ENCODE measurements at regions not wholly inside any gene's neighbourhood (a gene's known extent, or its start where the extent isn't known, plus 50 kb on each side); places are given as distances from the start of the nearest gene placed in this dataset.
"Not testable (repeated sequence)": the region's sequence is repeated elsewhere in the genome, so short reads cannot be mapped to it uniquely, and the experiment has no call there.

GRCh38 chr13:66087269-66087710, 1142.8 kb downstream of the PCDH9 start:
- no peak overlapping the region for H3K9ac ChIP-seq (ENCODE audit: low read length in 5 of 5)
- H3K9me3 ChIP-seq (ENCODE audit: control insufficient read depth in 5 of 5, low read length in 5 of 5) = peaks cover 0 to 2% (median 0%) of the 10 kb centered on the region in 5 donors
- H3K27me3 ChIP-seq (ENCODE audit: control insufficient read depth in 5 of 5, insufficient read depth in 4 of 5, low read length in 5 of 5) = no peaks in the 10 kb centered on the region
- no peaks in the 10 kb centered on the region for H3K36me3 ChIP-seq (ENCODE audit: control insufficient read depth in 5 of 5, insufficient read depth in 5 of 5, low read length in 5 of 5)
- no peak overlapping the region for H3K4me3 ChIP-seq (ENCODE audit: low read depth in 1 of 5, low read length in 5 of 5)
- H3K27ac ChIP-seq (ENCODE audit: low read depth, low read length) = no peak overlapping the region
- H3K4me1 ChIP-seq (ENCODE audit: control insufficient read depth in 5 of 5, insufficient read depth in 5 of 5, low read length in 5 of 5) = no peaks in the 10 kb centered on the region

DNA sequence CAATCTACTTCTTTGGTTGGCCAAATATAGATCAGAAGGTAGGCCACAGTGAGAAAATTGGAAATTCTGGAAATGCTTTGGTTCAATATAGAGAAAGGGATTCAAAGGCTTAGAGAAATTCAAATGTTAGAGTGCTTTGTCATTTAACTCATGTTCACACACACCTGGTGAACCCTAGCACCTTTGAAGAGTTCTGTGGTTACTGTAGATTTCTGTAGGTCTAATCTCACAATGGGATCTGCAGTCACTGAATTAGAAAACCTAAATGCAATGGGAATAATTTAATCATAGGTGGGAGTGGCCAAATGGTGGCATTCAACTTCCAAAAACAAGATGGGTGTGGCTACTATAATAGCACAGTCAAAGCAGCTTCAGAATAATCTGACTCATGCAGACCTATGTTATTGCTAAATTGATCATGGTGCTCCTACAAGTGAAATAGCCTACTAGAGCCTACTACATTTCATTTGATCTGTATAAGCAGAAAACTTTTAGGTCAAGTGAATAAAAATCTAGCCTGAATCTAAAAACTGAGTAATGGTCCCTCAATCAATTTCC, 1152.9 kb downstream of the PCDH9 start:
- Histone ChIP-seq H3K4me1 (ENCODE audit: control insufficient read depth in 5 of 5, insufficient read depth in 5 of 5, low read length in 5 of 5) (no peaks in the 10 kb centered on the region), H3K9me3 (ENCODE audit: control insufficient read depth in 5 of 5, low read length in 5 of 5) (no peaks in the 10 kb centered on the region), H3K27me3 (ENCODE audit: control insufficient read depth in 5 of 5, insufficient read depth in 4 of 5, low read length in 5 of 5) (no peaks in the 10 kb centered on the region), H3K4me3 (ENCODE audit: low read depth in 1 of 5, low read length in 5 of 5) (no peak overlapping the region), H3K27ac (ENCODE audit: low read depth, low read length) (no peak overlapping the region), H3K36me3 (ENCODE audit: control insufficient read depth in 5 of 5, insufficient read depth in 5 of 5, low read length in 5 of 5) (no peaks in the 10 kb centered on the region), H3K9ac (ENCODE audit: low read length in 5 of 5) (no peak overlapping the region)

- Histone ChIP-seq H3K36me3 (ENCODE audit: control insufficient read depth in 5 of 5, insufficient read depth in 5 of 5, low read length in 5 of 5) (no peaks in the 10 kb centered on the region), H3K4me3 (ENCODE audit: low read depth in 1 of 5, low read length in 5 of 5) (no peak overlapping the region), H3K9ac (ENCODE audit: low read length in 5 of 5) (no peak overlapping the region), H3K27ac (ENCODE audit: low read depth, low read length) (no peak overlapping the region), H3K4me1 (ENCODE audit: control insufficient read depth in 5 of 5, insufficient read depth in 5 of 5, low read length in 5 of 5) (no peaks in the 10 kb centered on the region), H3K27me3 (ENCODE audit: control insufficient read depth in 5 of 5, insufficient read depth in 4 of 5, low read length in 5 of 5) (no peaks in the 10 kb centered on the region), H3K9me3 (ENCODE audit: control insufficient read depth in 5 of 5, low read length in 5 of 5) (no peaks in the 10 kb centered on the region)
These were observed 1153.7 kb downstream of the PCDH9 start for GRCh38 chr13:66076417-66076816.

GRCh38 chr13:66074018-66074615, 1156.0 kb downstream of the PCDH9 start:
- H3K27me3 ChIP-seq (ENCODE audit: control insufficient read depth in 5 of 5, insufficient read depth in 4 of 5, low read length in 5 of 5) = no peaks in the 10 kb centered on the region
- no peak overlapping the region for H3K27ac ChIP-seq (ENCODE audit: low read depth, low read length)
- H3K9me3 ChIP-seq (ENCODE audit: control insufficient read depth in 5 of 5, low read length in 5 of 5) = no peaks in the 10 kb centered on the region
- no peak overlapping the region for H3K9ac ChIP-seq (ENCODE audit: low read length in 5 of 5)
- H3K36me3 ChIP-seq (ENCODE audit: control insufficient read depth in 5 of 5, insufficient read depth in 5 of 5, low read length in 5 of 5) = no peaks in the 10 kb centered on the region
- no peak overlapping the region for H3K4me3 ChIP-seq (ENCODE audit: low read depth in 1 of 5, low read length in 5 of 5)
- no peaks in the 10 kb centered on the region for H3K4me1 ChIP-seq (ENCODE audit: control insufficient read depth in 5 of 5, insufficient read depth in 5 of 5, low read length in 5 of 5)

DNA sequence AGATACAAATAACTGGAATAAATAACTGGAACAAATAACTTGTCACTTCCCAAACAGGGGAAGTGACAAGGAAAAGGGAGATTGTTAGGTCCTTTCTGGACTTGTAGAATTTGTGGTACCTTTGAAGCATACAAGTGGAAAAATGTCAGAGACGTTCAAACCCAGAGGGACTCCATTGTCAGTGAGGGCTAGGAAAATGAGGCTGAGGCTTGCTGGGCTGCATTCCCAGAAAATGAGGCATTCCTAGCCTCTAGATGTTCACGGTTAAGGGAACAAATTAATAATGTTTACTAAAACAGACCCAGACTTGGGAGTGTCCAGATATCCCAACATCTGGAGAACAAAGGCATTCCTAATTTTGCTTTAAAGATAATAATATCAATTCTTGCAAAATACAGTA, 1158.0 kb downstream of the PCDH9 start:
- not testable (repeated sequence) for H3K27me3 ChIP-seq (ENCODE audit: control insufficient read depth in 5 of 5, insufficient read depth in 4 of 5, low read length in 5 of 5); H3K36me3 ChIP-seq (ENCODE audit: control insufficient read depth in 5 of 5, insufficient read depth in 5 of 5, low read length in 5 of 5); H3K27ac ChIP-seq (ENCODE audit: low read depth, low read length); H3K9ac ChIP-seq (ENCODE audit: low read length in 5 of 5); H3K9me3 ChIP-seq (ENCODE audit: control insufficient read depth in 5 of 5, low read length in 5 of 5); H3K4me3 ChIP-seq (ENCODE audit: low read depth in 1 of 5, low read length in 5 of 5); H3K4me1 ChIP-seq (ENCODE audit: control insufficient read depth in 5 of 5, insufficient read depth in 5 of 5, low read length in 5 of 5)

- H3K4me1 ChIP-seq (ENCODE audit: control insufficient read depth in 5 of 5, insufficient read depth in 5 of 5, low read length in 5 of 5) = no peaks in the 10 kb centered on the region
- no peak overlapping the region for H3K27ac ChIP-seq (ENCODE audit: low read depth, low read length)
- H3K9me3 ChIP-seq (ENCODE audit: control insufficient read depth in 5 of 5, low read length in 5 of 5) = no peaks in the 10 kb centered on the region
- no peaks in the 10 kb centered on the region for H3K36me3 ChIP-seq (ENCODE audit: control insufficient read depth in 5 of 5, insufficient read depth in 5 of 5, low read length in 5 of 5)
- no peak overlapping the region for H3K4me3 ChIP-seq (ENCODE audit: low read depth in 1 of 5, low read length in 5 of 5)
- H3K27me3 ChIP-seq (ENCODE audit: control insufficient read depth in 5 of 5, insufficient read depth in 4 of 5, low read length in 5 of 5) = no peaks in the 10 kb centered on the region
- no peak overlapping the region for H3K9ac ChIP-seq (ENCODE audit: low read length in 5 of 5)
These were observed 1158.5 kb downstream of the PCDH9 start for GRCh38 chr13:66071608-66072007.

DNA sequence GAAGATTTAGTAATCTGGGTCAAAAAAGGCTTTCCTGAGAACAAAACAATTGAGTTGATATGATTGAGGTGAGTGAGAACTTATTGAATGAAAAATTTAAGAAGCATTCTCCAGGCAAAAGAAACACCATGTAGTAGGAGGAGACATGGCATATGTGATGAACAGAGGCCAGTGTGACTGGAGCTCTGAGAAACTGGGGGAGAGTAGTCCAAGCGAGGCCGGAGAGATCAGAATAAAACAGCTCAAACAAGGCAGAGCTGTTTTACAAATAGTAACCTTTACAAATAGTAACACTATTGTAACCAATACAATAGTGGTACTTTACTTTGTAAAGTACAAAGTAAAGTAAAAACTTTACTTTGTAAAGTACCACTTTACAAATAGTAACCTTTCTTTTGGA, 1159.1 kb downstream of the PCDH9 start:
- Histone ChIP-seq H3K9me3 (ENCODE audit: control insufficient read depth in 5 of 5, low read length in 5 of 5) (no peaks in the 10 kb centered on the region), H3K9ac (ENCODE audit: low read length in 5 of 5) (no peak overlapping the region), H3K36me3 (ENCODE audit: control insufficient read depth in 5 of 5, insufficient read depth in 5 of 5, low read length in 5 of 5) (no peaks in the 10 kb centered on the region), H3K27me3 (ENCODE audit: control insufficient read depth in 5 of 5, insufficient read depth in 4 of 5, low read length in 5 of 5) (no peaks in the 10 kb centered on the region), H3K4me3 (ENCODE audit: low read depth in 1 of 5, low read length in 5 of 5) (no peak overlapping the region), H3K4me1 (ENCODE audit: control insufficient read depth in 5 of 5, insufficient read depth in 5 of 5, low read length in 5 of 5) (no peaks in the 10 kb centered on the region), H3K27ac (ENCODE audit: low read depth, low read length) (no peak overlapping the region)

GRCh38 chr13:66069570-66069969, 1160.6 kb downstream of the PCDH9 start:
- Histone ChIP-seq H3K9me3 (ENCODE audit: control insufficient read depth in 5 of 5, low read length in 5 of 5) (no peaks in the 10 kb centered on the region), H3K9ac (ENCODE audit: low read length in 5 of 5) (no peak overlapping the region), H3K36me3 (ENCODE audit: control insufficient read depth in 5 of 5, insufficient read depth in 5 of 5, low read length in 5 of 5) (no peaks in the 10 kb centered on the region), H3K4me3 (ENCODE audit: low read depth in 1 of 5, low read length in 5 of 5) (no peak overlapping the region), H3K4me1 (ENCODE audit: control insufficient read depth in 5 of 5, insufficient read depth in 5 of 5, low read length in 5 of 5) (no peaks in the 10 kb centered on the region), H3K27me3 (ENCODE audit: control insufficient read depth in 5 of 5, insufficient read depth in 4 of 5, low read length in 5 of 5) (no peaks in the 10 kb centered on the region), H3K27ac (ENCODE audit: low read depth, low read length) (no peak overlapping the region)

- no peak overlapping the region for H3K27ac ChIP-seq (ENCODE audit: low read depth, low read length)
- no peak overlapping the region for H3K4me3 ChIP-seq (ENCODE audit: low read depth in 1 of 5, low read length in 5 of 5)
- H3K9me3 ChIP-seq (ENCODE audit: control insufficient read depth in 5 of 5, low read length in 5 of 5) = no peaks in the 10 kb centered on the region
- no peaks in the 10 kb centered on the region for H3K36me3 ChIP-seq (ENCODE audit: control insufficient read depth in 5 of 5, insufficient read depth in 5 of 5, low read length in 5 of 5)
- no peak overlapping the region for H3K9ac ChIP-seq (ENCODE audit: low read length in 5 of 5)
- H3K27me3 ChIP-seq (ENCODE audit: control insufficient read depth in 5 of 5, insufficient read depth in 4 of 5, low read length in 5 of 5) = no peaks in the 10 kb centered on the region
- no peaks in the 10 kb centered on the region for H3K4me1 ChIP-seq (ENCODE audit: control insufficient read depth in 5 of 5, insufficient read depth in 5 of 5, low read length in 5 of 5)
These were observed 1161.5 kb downstream of the PCDH9 start for GRCh38 chr13:66068683-66069082.

DNA sequence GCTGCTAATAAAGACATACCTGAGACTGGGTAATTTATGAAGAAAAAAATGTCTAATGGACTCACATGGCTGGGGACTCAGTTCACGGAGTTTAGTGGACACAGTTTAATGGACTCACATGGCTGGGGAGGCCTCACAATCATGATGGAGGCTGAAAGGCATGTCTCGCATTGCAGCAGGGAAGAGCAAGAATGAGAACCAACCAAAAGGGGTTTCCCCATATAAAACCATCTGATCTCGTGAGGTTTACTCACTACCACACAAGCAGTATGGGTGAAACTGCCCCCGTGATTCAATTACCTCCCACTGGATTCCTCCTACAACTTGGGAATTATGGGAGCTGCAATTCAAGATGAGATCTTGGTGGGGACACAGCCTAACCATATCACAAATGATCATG, 1181.2 kb downstream of the PCDH9 start:
- Histone ChIP-seq H3K27me3 (ENCODE audit: control insufficient read depth in 5 of 5, insufficient read depth in 4 of 5, low read length in 5 of 5) (no peaks in the 10 kb centered on the region), H3K4me3 (ENCODE audit: low read depth in 1 of 5, low read length in 5 of 5) (no peak overlapping the region), H3K27ac (ENCODE audit: low read depth, low read length) (no peak overlapping the region), H3K9me3 (ENCODE audit: control insufficient read depth in 5 of 5, low read length in 5 of 5) (peaks cover 0 to 2% (median 0%) of the 10 kb centered on the region in 5 donors), H3K36me3 (ENCODE audit: control insufficient read depth in 5 of 5, insufficient read depth in 5 of 5, low read length in 5 of 5) (no peaks in the 10 kb centered on the region), H3K9ac (ENCODE audit: low read length in 5 of 5) (no peak overlapping the region), H3K4me1 (ENCODE audit: control insufficient read depth in 5 of 5, insufficient read depth in 5 of 5, low read length in 5 of 5) (no peaks in the 10 kb centered on the region)
